Effector memory CD8-positive, alpha-beta T cell (primary cell): ENCODE measurements at regions not wholly inside any gene's neighbourhood (a gene's known extent, or its start where the extent isn't known, plus 50 kb on each side); places are given as distances from the start of the nearest gene placed in this dataset.
"Not testable (repeated sequence)": the region's sequence is repeated elsewhere in the genome, so short reads cannot be mapped to it uniquely, and the experiment has no call there.

ENCODE experiments used
- ATAC-seq: fragments of 150-1000 bp; cut with Tn5 transposase; replicated peaks from 2 replicates; pipeline ENCODE4 v1.10.0; 2021; ENCODE audit warnings: mild to moderate bottlenecking, moderate library complexity
- DNase-seq, 3 experiments: peaks; one replicate each; pipeline ENCODE4 v3.0.0; 2021
- H3K27ac Mint-ChIP-seq, 2 donors: one replicate each; pipeline ENCODE4 v1.8.0; 2022; ENCODE audit warnings: mild to moderate bottlenecking in 2 of 2, mixed read lengths in 2 of 2, moderate library complexity in 2 of 2
- H3K27me3 Mint-ChIP-seq, 2 donors: one replicate each; pipeline ENCODE4 v1.8.0; 2022; ENCODE audit warnings: mixed read lengths in 2 of 2
- H3K36me3 Mint-ChIP-seq: one replicate; pipeline ENCODE4 v1.8.0; 2022; ENCODE audit warnings: mild to moderate bottlenecking, moderate library complexity, mixed read lengths; ENCODE audit not compliant: insufficient read depth
- H3K4me1 Mint-ChIP-seq, 2 donors: one replicate each; pipeline ENCODE4 v1.8.0; 2022; ENCODE audit warnings: low read depth in 2 of 2, mixed read lengths in 2 of 2
- H3K4me3 Mint-ChIP-seq, 2 donors: one replicate each; pipeline ENCODE4 v1.8.0; 2022; ENCODE audit warnings: mild to moderate bottlenecking in 2 of 2, mixed read lengths in 2 of 2, moderate library complexity in 2 of 2
- H3K9me3 Mint-ChIP-seq, 2 donors: one replicate each; pipeline ENCODE4 v1.8.0; 2022; ENCODE audit warnings: mixed read lengths in 2 of 2

DNA sequence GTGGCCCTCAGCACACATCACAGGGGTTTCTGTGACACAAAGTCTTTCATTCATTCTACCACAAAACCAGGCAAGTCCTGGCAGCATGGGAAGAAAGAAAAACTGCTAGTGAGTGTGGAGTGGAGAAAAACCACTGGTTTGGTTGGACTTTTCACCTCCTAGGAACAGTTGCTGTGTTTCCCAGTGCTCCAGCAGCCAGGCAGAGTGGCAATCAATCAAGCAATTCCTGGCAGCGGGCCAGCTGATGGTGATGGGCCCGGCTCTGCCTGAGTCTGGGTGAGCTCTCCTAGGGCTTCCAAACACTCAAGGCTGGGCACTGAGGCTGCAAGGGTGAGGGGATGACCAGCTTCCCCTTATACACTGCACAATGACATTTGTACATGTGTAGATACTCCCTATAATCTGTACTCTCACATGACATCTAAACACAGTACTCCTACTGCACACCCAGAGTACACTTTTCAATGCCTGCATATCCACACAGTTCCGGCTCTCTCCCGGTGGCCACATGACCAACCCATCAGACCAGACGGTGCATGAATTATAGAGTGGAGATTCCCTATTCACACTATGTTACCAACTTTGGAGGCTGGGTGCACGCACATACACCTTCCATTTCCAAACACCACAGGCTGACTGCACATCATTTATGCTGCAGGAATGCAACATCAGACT, 156.6 kb downstream of the UNC5CL start:
- no peak for DNase-seq
- H3K4me3 Mint-ChIP-seq: no peak overlapping the region

GRCh38 chr6:40881501-40881900, 157.5 kb downstream of the UNC5CL start:
- H3K27me3 Mint-ChIP-seq: peaks cover 31 to 54% of the 10 kb centered on the region in 2 donors
- ATAC-seq: no peak
- no peak overlapping the region for H3K4me3 Mint-ChIP-seq
- no peak overlapping the region for H3K27ac Mint-ChIP-seq
- peaks cover 0 to 3% of the 10 kb centered on the region in 2 donors for H3K4me1 Mint-ChIP-seq
- H3K9me3 Mint-ChIP-seq: peaks cover 3 to 7% of the 10 kb centered on the region in 2 donors
- H3K36me3 Mint-ChIP-seq: no peaks in the 10 kb centered on the region
- DNase-seq: no peak

More for the DNA sequence above, 156.6 kb downstream of the UNC5CL start:
- Mint-ChIP-seq H3K36me3 (no peaks in the 10 kb centered on the region), H3K27ac (no peak overlapping the region), H3K27me3 (peaks cover 24 to 54% of the 10 kb centered on the region in 2 donors), H3K4me1 (peaks cover 0 to 3% of the 10 kb centered on the region in 2 donors), H3K9me3 (peaks cover 3 to 7% of the 10 kb centered on the region in 2 donors)
- no peak for ATAC-seq

- H3K4me3 Mint-ChIP-seq: no peak overlapping the region
Measured at GRCh38 chr6:40880906-40881305, 158.1 kb downstream of the UNC5CL start.

GRCh38 chr6:40879169-40879568, 159.9 kb downstream of the UNC5CL start:
- ATAC-seq: no peak
- no peak overlapping the region for H3K27ac Mint-ChIP-seq

More at GRCh38 chr6:40880906-40881305, 158.1 kb downstream of the UNC5CL start:
- Mint-ChIP-seq H3K27ac (no peak overlapping the region), H3K4me1 (peaks cover 0 to 3% of the 10 kb centered on the region in 2 donors), H3K9me3 (peaks cover 3 to 7% of the 10 kb centered on the region in 2 donors), H3K36me3 (no peaks in the 10 kb centered on the region), H3K27me3 (peaks cover 29 to 54% of the 10 kb centered on the region in 2 donors)
- no peak for ATAC-seq
- no peak for DNase-seq

GRCh38 chr6:40877362-40877761, 161.7 kb downstream of the UNC5CL start:
- H3K4me1 Mint-ChIP-seq: peaks cover 0 to 3% of the 10 kb centered on the region in 2 donors
- H3K9me3 Mint-ChIP-seq: peaks cover 3 to 7% of the 10 kb centered on the region in 2 donors
- ATAC-seq: no peak
- DNase-seq: no peak
- H3K36me3 Mint-ChIP-seq: no peaks in the 10 kb centered on the region
- peaks cover 45 to 72% of the 10 kb centered on the region in 2 donors for H3K27me3 Mint-ChIP-seq
- H3K4me3 Mint-ChIP-seq: no peak overlapping the region
- H3K27ac Mint-ChIP-seq: no peak overlapping the region

More at GRCh38 chr6:40879169-40879568, 159.9 kb downstream of the UNC5CL start:
- H3K4me3 Mint-ChIP-seq: no peak overlapping the region
- peaks cover 0 to 3% of the 10 kb centered on the region in 2 donors for H3K4me1 Mint-ChIP-seq
- H3K36me3 Mint-ChIP-seq: no peaks in the 10 kb centered on the region
- DNase-seq: no peak
- H3K27me3 Mint-ChIP-seq: peaks cover 34 to 58% of the 10 kb centered on the region in 2 donors
- peaks cover 3 to 7% of the 10 kb centered on the region in 2 donors for H3K9me3 Mint-ChIP-seq

DNA sequence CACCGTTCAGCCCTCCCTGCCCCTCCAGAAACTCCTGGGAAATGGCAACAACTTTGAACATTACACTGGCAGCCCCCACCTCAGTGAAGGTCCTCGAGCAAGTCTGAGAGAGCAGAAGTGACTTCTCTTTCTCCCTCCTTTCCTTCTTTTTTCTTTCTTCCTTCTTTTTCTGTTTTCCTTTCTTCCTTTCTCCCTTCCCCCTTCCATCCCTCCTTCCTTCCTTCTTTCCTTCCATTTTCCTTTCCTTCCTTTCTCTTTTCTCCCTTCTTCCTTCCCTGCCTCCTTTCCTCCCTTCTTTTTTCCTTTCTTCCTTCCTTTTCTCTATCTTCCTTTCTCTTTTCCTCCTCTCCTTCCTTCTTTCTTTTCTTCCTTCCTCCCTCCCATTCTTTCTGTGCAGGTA, 162.7 kb downstream of the UNC5CL start:
- DNase-seq: no peak
- Mint-ChIP-seq H3K27me3 (peaks cover 54 to 80% of the 10 kb centered on the region in 2 donors), H3K9me3 (peaks cover 3 to 7% of the 10 kb centered on the region in 2 donors), H3K4me3 (no peak overlapping the region), H3K36me3 (no peaks in the 10 kb centered on the region), H3K4me1 (peaks cover 0 to under 1% of the 10 kb centered on the region in 2 donors), H3K27ac (no peak overlapping the region)
- no peak for ATAC-seq

- Mint-ChIP-seq H3K36me3 (no peaks in the 10 kb centered on the region), H3K4me1 (no peaks in the 10 kb centered on the region), H3K27ac (no peak overlapping the region), H3K9me3 (peaks cover 3 to 5% of the 10 kb centered on the region in 2 donors), H3K4me3 (no peak overlapping the region), H3K27me3 (peaks cover 53 to 64% of the 10 kb centered on the region in 2 donors)
- ATAC-seq (no peak), DNase-seq (no peak)
Measured at GRCh38 chr6:40874495-40874894, 164.5 kb downstream of the UNC5CL start.

- no peaks in the 10 kb centered on the region for H3K9me3 Mint-ChIP-seq
- no peak overlapping the region for H3K4me3 Mint-ChIP-seq
- no peak overlapping the region for H3K27ac Mint-ChIP-seq
- no peaks in the 10 kb centered on the region for H3K36me3 Mint-ChIP-seq
- peaks cover 42 to 50% of the 10 kb centered on the region in 2 donors for H3K27me3 Mint-ChIP-seq
- no peaks in the 10 kb centered on the region for H3K4me1 Mint-ChIP-seq
- ATAC-seq (no peak), DNase-seq (no peak)
Measured at GRCh38 chr6:40871424-40871823, 167.6 kb downstream of the UNC5CL start.

DNA sequence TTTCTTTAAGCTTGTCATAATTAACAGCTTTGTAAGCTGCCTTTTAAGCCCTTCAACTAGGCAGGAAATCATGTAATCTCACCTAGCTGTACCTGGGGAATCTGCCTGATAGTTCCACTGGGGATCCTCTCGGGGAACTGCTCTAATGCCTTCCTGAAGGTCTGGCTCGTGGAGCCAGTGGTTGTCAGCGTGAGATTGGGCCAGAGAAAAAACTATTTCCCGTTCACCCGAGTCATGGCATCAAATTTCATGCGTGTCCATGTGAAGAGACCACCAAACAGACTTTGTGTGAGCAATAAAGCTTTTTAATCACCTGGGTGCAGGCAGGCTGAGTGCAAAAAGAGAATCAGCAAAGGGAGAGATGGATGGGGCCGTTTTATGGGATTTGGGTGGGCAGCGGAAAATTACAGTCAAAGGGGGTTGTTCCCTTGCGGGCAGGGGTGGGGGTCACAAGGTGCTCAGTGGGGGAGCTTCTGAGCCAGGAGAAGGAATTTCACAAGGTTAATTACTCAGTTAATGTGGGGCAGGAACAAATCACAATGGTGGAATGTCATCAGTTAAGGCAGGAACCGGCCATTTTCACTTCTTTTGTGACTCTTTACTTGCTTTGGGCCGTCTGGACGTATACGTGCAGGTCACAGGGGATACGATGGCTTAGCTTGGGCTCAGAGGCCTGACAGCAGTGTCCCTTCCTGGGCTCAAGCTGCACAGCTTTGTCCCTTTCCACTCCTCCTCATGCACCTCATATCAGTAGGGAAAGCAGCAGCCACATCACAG, 170.7 kb downstream of the UNC5CL start:
- DNase-seq, ATAC-seq, H3K27ac Mint-ChIP-seq, H3K4me1 Mint-ChIP-seq, H3K4me3 Mint-ChIP-seq, H3K9me3 Mint-ChIP-seq, H3K36me3 Mint-ChIP-seq: not testable (repeated sequence)
- H3K27me3 Mint-ChIP-seq: peaks cover 25 to 26% of the 10 kb centered on the region in 2 donors

DNA sequence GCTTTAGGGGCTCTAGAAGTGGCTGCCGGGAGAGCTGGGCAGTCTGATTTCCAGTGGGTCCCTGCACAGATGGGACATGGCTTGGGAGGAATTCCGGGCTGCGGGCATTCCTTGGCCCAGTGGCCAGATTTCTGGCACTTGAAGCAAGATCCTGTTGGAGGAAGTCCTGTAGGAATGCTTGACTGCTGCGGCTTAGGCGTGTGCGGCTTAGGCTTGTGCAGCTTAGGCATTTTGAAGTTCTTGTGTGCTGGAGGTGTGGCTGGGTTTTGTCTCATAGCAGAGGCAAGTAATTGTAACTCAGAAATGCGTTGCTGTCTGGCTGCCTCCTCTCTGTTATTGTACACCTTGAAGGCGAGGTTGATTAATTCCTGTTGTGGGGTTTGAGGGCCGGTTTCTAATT, 171.5 kb downstream of the UNC5CL start:
- H3K9me3 Mint-ChIP-seq, H3K36me3 Mint-ChIP-seq, DNase-seq, H3K4me1 Mint-ChIP-seq, H3K4me3 Mint-ChIP-seq, ATAC-seq, H3K27ac Mint-ChIP-seq: not testable (repeated sequence)
- peaks cover 17 to 18% of the 10 kb centered on the region in 2 donors for H3K27me3 Mint-ChIP-seq

GRCh38 chr6:40865259-40865658, 173.8 kb downstream of the UNC5CL start:
- not testable (repeated sequence) for H3K27ac Mint-ChIP-seq, ATAC-seq, DNase-seq, H3K4me3 Mint-ChIP-seq, H3K27me3 Mint-ChIP-seq, H3K36me3 Mint-ChIP-seq, H3K4me1 Mint-ChIP-seq, H3K9me3 Mint-ChIP-seq

DNA sequence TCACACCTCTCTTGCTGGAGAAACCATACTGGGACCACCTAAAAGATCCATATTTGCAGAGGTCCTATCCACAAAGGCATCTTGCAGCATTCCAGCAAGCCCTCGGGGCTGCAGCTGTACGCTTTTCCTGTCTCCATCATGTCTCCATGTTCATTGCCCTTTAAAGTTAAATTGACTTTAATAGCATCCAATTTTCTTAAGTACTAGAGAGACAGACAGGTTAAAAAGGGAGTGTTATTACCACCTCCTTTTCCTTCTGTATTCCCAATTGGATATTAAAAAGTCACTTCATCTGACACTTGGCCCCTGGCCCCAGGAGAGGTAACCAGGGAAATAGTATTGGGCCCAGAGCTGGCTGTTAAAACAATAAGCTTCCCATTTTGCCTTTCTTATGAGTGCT, 178.6 kb downstream of the UNC5CL start:
- no peak overlapping the region for H3K4me3 Mint-ChIP-seq
- ATAC-seq (no peak), DNase-seq (no peak)
- peaks cover 16 to 22% of the 10 kb centered on the region in 2 donors for H3K27me3 Mint-ChIP-seq
- H3K36me3 Mint-ChIP-seq: no peaks in the 10 kb centered on the region
- H3K27ac Mint-ChIP-seq: no peak overlapping the region
- H3K9me3 Mint-ChIP-seq: no peaks in the 10 kb centered on the region
- no peaks in the 10 kb centered on the region for H3K4me1 Mint-ChIP-seq

- H3K9me3 Mint-ChIP-seq: no peaks in the 10 kb centered on the region
- no peak overlapping the region for H3K4me3 Mint-ChIP-seq
- DNase-seq (no peak), ATAC-seq (no peak)
- peaks cover 24 to 38% of the 10 kb centered on the region in 2 donors for H3K27me3 Mint-ChIP-seq
- no peaks in the 10 kb centered on the region for H3K36me3 Mint-ChIP-seq
- no peaks in the 10 kb centered on the region for H3K4me1 Mint-ChIP-seq
- no peak overlapping the region for H3K27ac Mint-ChIP-seq
Measured at GRCh38 chr6:40856271-40856670, 182.8 kb downstream of the UNC5CL start.
